HG03139 (cell line): ENCODE measurements at regions not wholly inside any gene's neighbourhood (a gene's known extent, or its start where the extent isn't known, plus 50 kb on each side); places are given as distances from the start of the nearest gene placed in this dataset.
A peak's percentile ranks its signal among the peaks of the same experiment; 100 is the strongest.

ENCODE experiments used
- ATAC-seq: cut with Tn5 transposase; IDR thresholded peaks from one replicate; pipeline ENCODE4 v1.9.1; 2021; ENCODE audit not compliant: unreplicated experiment

DNA sequence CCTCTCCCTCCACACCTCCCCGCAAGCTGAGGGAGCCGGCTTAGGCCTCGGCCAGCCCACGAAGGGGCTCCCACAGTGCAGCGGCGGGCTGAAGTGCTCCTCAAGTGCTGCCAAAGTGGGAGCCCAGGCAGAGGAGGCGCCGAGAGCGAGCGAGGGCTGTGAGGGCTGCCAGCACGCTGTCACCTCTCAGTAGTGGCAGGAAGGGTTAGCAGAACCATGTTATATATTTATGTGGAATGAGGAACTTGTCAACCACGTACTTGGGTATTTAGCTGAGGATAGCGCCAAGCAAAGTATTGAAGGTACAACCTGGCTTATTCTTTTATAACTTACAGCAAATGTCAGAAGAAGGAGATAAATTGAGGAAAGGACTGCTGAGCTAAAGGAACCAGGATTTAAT, 144.1 kb upstream of the MGAT5 start:
- no peak for ATAC-seq

DNA sequence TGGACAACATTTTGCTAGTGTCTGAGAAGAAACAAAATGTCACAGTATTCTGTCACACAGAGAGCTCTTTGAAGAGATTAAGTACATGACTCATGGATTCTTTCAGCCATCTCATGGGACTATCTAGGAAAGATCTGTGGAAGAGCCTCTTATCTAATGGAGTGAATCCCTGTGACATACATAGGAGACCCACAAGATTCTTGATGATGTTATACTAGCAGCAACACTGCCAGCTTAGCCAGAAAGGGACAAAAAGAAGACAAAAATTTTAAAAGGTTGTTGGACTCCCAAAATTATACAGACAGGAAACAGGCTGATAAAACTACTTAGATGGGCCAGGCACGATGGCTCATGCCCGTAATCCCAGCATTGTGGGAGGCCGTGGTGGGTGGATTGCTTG, 143.3 kb upstream of the MGAT5 start:
- no peak for ATAC-seq

DNA sequence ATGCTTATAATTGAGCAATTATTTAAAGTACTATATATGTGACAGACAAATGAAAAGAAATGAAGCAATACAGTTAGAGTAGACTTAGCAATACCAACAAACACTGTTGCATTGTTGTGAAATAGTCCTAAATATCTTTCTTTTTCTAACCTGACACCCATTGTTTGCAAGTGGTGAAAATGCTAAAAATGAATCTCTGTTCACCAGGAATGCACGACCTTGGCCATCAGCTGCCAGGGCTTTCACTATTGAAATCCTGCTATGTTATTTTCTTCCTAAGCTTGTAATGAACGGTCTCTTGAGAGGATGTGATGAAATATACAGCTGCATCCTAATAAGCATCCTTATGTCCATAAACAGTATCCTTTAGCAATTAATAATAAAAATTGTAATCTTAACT, 136.2 kb upstream of the MGAT5 start:
- ATAC-seq: no peak

DNA sequence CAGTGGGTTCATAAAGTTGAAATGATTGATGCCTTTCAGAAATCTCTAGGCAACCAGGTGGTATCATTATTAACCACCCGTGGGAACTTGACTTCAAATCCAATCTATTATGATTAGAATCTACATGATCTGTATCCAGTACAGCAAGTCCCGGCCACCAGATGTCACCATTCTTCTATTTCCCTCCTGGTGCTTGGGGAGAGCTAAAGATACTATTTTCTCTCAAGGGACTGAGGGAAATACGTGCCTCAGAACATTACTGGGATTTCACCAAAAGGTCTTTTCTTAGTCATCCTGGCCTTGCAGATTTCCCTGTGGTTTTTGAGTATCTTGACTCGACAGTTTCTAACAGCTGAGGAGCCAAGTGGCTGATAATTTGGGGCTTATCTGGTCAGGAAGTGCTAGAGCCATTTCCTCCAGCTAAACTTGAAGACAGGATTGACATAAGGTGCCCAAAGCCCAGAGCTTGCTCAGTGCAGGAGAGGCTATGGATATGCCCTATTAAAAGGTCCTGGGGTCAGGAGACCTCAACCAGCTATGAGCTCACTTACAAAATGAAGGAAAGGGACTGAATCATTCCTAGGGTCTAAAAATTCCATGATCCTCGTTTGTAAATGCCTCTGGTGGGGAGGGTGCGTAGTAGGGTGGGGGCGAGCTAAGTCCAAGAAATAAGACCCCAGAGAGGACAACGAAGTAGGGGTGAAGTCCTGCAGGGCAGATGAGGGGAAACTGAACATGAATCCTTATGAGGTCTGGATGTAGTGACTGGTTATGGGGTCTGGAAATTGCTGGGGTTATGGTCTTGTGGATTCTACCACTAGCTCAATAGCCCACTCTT, 135.4 kb upstream of the MGAT5 start:
- peak; percentile 38 for ATAC-seq

DNA sequence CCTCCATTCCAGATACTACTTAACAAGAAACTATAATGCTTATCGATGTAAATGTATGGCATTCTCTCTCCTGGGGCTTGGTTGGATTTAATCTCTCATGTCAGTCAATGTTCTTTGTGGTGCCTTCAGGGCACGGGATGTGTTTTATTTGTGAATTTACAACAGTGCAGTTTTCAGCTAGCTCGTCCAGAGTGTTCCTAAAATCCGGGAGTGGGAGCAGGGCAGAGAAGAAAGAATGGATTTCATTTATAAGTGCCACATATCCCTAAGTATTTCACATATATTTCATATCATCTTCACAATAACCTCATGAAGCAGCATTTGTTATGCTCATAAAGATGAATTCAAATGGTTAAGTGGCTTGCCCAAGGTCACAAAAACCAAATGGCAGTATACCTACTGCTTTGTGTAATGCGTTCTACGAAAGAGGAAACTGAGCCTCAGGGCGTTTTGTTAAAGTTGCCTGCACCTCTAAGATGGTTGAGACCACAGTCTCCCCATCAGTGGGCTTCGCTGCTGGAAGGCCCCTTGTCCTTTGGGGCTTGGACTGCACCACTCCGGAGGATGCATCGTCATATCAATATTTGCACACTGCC, 134.7 kb upstream of the MGAT5 start:
- ATAC-seq: peak; percentile 5

DNA sequence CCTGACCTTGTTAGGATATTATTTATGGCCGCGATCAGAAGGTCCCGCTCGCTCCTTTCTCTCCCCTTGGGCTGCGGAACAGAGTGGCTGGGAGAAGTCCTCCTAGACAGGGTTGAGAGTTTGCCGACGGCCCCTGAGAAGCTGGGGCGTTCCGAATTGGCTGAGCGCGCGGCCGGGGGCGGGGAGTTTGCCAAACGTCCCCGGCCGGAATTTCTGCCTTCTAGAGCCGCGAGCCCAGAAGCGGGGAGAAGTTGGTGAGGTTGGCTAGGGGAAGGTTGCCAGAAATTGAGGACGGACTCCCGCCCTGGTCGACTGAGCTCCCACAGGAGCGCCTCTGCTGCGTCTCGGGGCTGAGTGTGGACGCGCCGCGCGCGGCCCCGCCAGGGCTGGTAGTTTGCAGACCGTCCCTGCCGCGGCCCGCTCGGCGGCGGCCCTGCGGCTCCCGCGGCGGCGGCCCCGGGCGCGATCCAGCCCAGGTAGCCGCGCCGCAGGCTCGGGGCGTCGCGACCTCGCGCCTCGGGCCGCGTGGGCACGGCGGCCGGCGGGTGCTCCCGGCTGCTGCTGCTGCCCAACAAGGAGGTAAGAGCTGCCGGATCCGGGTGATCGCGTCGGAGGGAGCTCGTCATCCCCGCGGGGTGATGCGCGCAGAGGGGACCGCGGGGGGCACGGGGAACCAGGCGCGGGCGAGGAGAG, 134.0 kb upstream of the MGAT5 start:
- ATAC-seq: peak; percentile 53

DNA sequence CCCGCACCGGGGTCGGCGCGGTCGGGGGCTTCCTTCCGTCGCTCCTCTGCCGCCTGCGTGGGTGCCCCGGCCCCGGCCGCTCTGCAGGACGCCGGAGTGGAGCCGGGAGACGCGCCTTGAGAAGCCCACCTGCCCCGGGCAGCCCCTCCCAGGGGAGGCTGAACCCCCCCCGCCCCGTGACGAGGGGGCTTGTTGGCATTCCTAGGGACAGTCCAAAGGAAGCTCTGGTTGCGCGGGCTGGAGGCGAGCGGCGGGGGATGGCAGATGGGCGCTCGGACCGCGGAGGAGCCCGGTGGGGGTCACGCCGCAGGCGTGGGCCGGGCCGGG, 133.5 kb upstream of the MGAT5 start:
- ATAC-seq: no peak

DNA sequence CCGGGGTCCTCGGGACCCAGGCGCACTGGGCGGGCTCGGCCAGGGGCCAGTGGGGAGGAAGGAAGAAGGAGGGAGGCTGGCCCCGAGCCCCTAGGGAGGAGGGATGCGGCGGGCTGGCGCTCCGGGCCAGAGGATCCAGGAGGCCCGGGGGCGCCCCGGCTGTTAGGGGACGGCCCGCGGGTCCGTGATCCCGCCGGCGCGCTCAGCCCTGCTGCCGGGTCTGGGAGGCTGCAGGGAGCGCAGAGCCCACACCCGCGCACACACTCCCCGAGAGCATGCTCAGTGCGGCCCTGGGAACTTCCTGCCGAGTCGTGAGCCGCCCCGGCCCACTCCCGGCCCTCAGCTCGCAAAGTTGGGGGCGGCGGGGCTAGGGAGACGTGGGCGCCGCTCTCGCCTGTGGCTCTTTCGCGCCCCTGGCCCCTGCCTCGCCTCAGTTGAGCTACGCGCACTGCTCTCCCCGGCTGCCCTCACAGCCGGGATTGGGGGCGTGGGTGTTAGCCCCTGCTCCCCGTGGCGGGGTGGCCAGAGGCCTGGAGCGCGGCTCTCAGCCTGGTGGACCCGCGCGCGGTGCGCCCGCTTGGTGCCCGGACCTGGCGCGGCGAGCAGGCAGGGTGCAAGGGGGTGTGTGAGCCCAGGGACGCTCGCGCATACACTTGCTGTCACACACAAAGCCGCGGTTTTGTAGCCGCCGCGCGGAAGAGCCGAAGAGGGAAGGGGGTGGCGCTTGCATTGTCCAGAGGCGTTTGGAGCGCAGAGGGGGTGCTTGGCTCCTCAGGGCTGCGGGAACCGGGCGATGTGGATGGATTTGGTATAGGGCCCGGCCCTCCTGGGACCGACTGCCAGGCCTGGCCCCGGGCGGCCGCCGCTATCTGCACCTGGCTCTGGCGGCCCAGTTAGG, 132.9 kb upstream of the MGAT5 start:
- ATAC-seq: peak; percentile 35

DNA sequence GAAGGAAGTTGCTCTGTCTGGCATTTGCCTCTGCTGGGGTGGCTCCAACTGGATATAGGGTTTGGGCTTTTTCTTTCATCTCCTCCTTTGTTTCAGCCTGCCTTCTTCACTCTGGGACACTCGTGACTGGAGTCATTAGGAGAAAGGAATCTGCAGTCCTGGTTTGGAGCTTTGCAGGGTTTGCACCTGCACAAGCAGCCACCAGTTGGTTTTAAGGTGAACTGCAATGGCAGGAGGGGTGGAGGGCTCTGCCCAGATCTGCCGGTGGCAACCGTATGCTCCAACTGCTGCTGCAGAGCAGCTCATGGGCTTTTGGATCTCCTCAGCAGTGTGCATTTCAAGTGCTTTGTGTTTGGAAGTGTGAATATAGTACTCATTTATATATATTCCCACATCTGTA, 131.3 kb upstream of the MGAT5 start:
- no peak for ATAC-seq

DNA sequence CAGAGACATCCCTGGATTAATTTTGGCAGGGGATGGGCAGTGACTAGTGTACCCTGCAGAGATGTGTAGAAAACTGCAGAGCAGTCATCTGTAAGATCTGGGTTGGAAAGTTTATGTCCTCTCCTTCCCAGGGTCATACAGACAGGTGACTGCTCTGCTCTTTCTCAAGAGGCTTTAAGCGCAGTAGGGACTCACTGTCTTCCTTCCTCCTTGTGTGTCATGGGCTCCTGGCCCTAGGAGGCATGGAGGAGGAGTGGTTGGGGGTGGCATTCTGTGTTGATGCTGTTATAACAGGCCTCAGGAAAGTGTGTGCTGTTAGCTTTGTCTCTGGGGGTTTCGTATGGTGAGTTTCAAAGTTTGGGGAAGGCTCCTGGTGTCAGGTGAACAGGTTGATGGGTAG, 130.5 kb upstream of the MGAT5 start:
- no peak for ATAC-seq

DNA sequence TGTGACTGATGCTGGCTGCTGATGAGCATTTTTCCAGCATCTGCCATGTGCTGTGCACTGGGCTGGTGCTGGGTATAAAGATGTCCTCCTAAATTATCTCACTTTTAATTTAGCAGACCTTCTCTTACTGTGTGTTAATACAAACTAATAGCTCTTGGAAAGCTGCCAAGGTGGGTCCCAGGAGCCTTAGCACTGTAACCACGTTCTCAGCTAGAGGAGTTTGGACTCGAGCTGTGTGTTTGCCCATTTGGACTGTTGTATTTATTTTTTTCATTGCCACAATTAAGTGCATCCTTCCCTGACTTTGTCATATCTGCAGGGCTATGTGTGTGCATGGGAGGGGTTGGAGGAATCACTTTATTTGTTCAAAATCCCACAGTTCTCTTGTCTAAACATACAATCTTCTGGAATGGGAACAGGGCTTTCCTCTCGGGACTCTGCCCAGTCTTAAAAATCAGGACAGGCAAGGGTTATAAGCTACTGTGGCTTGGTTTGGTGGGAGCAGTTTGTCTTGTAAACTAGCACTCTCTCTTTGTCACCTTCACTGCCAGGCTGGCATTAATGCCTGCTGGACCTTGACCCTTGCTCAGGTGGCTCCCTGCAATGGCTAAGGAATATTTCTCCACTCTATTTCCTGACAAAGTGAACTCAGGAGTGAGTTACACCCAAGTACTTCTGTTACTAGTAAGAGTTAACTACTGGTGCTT, 129.7 kb upstream of the MGAT5 start:
- ATAC-seq: no peak

DNA sequence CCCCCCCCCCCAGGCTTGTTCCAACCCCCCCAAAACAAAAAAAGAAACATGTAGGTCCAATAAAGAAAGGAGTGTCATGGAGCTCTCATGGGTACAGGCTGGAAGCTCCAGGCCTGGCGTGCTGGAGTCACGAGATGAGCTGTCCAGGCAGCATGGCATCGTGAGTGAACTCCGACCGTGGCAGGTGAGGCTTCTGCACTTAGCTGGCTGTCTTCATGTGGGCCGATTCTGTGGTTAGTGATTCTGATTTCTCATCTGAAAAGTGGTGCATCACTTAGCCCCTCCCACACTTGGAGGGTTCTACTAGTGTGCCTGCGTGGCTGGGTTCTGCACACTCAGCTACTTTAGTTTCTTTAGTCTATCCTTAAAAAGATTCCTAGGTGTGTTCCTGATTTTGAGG, 126.4 kb upstream of the MGAT5 start:
- ATAC-seq: no peak

DNA sequence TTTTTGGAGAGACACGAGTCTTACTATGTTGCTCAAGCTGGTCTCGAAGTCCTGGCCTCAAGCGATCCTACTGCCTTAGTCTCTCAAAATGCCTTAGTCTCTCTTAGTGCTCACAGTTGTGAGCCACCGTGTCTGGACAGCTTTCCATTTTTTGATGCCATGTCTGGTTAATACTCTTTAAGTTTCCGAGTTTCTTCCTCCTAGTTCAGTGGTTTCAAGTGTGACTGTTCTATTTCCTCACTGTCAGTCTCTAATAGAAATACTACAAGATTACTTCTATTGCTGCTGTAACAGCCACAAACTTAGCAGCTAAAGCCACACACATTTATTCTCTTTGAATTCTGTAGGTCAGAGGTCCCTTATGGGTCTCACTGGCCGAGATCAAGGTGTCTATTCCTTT, 125.1 kb upstream of the MGAT5 start:
- ATAC-seq: no peak

DNA sequence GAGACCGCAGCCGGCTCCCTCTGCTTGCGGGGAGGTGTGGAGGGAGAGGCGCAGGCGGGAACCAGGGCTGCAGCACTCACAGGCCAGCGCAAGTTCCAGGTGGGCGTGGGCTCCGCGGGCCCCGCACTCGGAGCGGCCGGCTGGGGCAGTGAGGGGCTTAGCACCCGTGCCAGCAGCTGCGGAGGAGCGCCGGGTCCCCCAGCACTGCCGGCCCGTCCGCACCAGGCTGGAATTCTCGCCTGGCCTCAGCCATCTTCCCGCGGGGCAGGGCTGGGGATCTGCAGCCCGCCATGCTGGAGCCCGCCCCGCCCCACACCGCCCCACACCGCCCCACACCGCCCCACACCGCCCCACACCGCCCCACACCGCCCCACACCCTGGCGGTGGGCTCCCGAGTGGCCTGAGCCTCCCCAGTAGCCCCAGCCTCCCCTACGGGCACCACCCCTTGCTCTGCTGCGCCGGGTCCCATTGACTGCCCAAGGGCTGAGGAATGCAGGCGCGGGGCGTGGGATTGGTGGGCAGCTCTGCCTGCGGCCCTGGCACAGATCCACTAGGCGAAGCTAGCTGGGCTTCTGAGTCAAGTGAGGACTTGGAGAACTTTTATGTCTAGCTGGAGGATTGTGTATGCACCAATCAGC, 123.9 kb upstream of the MGAT5 start:
- no peak for ATAC-seq

DNA sequence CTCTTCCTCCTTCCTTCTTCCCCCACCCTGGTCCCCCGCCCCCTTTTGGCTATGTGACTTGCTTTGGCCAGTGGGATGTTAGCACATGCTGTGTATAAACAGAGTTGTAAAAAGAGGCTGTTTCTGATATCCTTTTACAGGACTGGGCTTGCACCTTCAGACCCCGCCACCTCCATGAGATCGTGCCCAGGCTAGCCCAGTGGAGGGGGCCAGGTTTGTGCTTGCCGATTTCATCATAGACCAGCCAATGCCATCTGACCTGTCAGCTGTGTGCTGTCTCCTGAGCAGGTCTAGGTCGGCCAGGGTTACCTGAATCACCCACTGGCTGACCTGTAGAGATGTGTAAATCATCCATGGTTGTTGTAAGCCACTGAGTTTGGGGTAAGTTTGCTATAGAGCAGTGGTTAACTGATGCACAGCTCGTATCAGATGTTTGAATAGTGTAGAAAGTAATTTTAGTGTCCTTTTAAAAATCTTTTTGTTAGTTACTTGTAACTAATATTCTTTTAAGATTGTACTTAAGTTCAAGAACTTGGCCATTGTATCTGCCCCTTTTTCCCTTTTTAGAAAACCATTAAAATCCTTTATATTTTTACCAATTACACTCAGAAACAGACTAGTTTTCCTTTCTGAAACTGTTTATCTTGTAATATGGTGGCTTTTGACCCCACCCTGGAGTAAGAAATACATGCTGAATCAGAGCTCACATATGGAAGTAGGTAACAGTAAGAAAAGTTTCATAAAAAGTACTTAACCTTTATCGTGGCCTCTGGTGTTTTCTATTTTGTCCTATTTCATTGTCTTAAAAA, 122.0 kb upstream of the MGAT5 start:
- no peak for ATAC-seq

DNA sequence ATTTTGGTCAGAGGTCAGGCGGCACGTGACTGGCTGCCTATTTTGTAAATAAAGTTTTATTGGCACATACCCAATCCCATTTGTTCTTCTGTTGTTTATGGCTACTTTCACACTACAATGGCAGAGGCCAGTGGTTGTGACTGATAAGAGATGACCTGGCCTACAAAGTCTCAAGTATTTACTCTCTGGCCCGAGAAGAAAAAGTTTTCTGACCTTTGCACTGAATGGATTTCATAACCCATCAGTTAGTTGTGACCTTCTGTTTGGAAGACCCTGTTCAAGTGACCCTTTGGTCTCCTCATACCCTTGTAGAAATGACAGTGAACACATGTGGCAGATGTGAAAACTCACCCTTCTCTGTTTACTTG, 121.4 kb upstream of the MGAT5 start:
- no peak for ATAC-seq

DNA sequence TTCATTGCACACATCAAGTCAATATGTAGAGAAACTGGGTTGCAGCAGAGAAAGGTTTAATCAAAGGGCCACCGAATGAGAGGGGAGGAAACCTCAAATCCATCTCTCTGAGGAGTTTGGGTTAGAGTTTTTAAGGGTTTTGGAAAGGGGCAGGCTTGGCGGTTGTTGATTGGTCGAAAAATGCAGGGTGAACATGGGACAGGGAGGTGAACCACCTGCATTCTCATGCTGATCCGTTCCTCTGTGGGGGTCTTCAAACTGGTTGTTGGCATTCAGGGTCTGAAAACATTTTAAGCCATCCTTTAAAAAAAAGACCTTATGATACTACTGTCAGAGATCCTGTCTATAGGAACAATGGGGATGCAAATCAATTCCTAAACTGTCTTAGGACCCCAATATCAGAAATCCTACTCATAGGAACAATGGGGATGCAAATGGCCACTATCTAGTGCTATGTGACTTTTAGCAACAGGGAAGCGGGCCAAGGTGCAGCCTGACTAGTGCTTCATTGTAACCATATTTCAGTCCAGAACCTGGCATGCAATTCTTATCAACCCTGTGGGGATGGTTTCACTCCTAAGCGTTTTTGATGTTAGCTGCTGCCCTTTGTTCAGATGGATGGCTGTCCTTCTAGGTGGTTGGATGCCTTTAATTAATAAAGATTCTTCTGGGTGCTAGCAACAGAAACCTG, 120.1 kb upstream of the MGAT5 start:
- no peak for ATAC-seq

DNA sequence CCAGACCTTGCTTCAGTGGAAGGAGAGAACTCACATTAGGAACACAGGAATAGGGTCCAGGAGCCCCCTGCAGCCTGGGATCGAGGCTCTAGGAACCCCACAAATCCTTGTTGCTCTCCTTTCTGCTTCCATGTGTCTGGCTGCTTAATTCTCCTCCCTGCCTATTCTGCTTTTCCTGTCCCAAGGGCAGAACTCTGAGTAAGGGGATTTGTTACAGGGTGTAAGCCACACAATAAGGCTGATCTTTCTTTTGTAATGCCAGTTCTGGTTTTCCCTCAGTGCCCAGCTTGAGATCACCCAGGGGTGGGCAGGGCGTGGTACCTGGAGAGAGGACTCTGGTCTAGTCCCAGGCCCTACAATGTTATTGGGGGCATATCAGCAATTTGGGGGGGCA, 119.6 kb upstream of the MGAT5 start:
- ATAC-seq: no peak

DNA sequence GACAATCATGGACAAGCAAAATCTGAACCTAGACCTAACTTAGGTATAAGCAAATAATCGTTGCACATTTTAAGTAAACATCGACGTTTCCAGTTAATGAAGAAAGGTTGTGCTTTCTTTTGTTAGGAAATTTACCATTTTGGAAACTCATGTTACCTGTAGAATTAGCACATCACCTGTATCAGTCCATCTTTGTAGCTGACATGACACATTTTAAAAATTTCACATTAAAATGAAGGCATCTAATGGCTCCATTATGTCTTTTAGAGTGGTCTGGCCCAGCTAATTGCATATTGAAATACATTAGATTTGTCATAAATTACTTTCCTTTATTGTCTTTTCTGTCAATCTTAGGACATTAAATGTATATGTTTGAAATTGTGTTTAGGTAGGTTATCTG, 119.0 kb upstream of the MGAT5 start:
- no peak for ATAC-seq
